GM13976 (cell line): ENCODE measurements at regions not wholly inside any gene's neighbourhood (a gene's known extent, or its start where the extent isn't known, plus 50 kb on each side); places are given as distances from the start of the nearest gene placed in this dataset.
"Not testable (repeated sequence)": the region's sequence is repeated elsewhere in the genome, so short reads cannot be mapped to it uniquely, and the experiment has no call there.

Experiments
- DNase-seq: peaks from one replicate; pipeline ENCODE4 v3.0.0; 2012; ENCODE audit warnings: low spot score
- in situ Hi-C: fragments of 300-500 bp; cut with MboI; formaldehyde crosslinking; loops from one replicate; pipeline ENCODE4 v1.12.0; 2022; ENCODE audit warnings: low sequenced_read_pairs, mixed read lengths, inconsistent platforms; ENCODE audit not compliant: unreplicated experiment
- TF ChIP-seq, protein P1 (sequence below): IDR thresholded peaks from 2 replicates; pipeline ENCODE4 v1.5.1; 2012; ENCODE audit warnings: borderline replicate concordance, mild to moderate bottlenecking; ENCODE audit not compliant: insufficient read depth; ENCODE audit errors: extremely low read depth, missing control alignments, control extremely low read depth

DNA sequence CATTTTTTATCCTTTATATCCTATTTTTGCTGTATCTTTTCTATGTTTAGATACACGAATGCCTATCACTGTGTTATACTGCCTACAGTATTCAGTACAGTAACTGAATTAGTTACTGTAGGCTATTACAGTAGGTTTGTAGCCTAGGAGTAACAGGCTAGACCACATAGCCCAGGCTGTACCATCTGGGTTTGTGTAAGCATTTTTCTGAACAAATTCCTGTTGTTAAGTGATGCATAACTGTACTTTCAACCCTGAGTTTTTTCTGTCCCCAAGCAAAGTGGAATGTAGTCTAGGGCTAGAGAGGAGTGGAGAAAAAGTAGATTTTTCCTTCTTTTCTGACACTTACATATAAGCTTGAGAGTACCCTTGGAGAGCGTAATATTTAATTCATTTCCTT is 282.1 kb downstream of the HS3ST3B1 start:
- TF ChIP-seq, protein P1, sequence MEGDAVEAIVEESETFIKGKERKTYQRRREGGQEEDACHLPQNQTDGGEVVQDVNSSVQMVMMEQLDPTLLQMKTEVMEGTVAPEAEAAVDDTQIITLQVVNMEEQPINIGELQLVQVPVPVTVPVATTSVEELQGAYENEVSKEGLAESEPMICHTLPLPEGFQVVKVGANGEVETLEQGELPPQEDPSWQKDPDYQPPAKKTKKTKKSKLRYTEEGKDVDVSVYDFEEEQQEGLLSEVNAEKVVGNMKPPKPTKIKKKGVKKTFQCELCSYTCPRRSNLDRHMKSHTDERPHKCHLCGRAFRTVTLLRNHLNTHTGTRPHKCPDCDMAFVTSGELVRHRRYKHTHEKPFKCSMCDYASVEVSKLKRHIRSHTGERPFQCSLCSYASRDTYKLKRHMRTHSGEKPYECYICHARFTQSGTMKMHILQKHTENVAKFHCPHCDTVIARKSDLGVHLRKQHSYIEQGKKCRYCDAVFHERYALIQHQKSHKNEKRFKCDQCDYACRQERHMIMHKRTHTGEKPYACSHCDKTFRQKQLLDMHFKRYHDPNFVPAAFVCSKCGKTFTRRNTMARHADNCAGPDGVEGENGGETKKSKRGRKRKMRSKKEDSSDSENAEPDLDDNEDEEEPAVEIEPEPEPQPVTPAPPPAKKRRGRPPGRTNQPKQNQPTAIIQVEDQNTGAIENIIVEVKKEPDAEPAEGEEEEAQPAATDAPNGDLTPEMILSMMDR: no peak
- in situ Hi-C loops: no loop called here
- DNase-seq: no peak

DNA sequence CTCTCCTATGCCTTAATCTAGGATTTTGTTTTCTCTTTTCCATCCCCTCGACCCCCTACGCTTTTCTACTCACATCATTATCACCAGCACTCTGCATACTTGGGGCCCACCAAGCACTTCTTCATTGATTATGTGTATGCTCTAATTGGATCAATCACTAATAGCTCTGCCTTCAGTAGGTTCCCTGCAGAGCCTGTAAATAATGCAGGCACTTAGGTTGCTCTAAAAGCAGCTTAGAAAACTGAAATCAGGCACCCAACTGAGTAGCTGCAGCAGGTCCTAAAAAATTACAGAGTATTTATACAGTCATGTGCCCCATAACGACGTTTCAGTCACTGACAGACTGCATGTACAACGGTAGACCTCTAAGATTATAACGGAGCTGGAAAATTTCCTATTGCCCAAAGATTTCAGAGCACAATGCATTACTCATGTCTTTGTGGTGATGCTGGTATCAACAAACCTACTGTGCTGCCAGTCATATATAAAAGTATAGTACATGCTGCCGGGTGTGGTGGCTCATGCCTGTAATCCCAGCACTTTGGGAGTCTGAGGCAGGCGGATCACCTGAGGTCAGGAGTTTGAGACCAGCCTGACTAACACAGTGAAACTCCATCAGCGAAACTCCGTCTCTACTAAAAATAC is 280.4 kb downstream of the HS3ST3B1 start:
- TF ChIP-seq, protein P1: no peak
- DNase-seq: no peak
- in situ Hi-C loops: no loop called here

DNA sequence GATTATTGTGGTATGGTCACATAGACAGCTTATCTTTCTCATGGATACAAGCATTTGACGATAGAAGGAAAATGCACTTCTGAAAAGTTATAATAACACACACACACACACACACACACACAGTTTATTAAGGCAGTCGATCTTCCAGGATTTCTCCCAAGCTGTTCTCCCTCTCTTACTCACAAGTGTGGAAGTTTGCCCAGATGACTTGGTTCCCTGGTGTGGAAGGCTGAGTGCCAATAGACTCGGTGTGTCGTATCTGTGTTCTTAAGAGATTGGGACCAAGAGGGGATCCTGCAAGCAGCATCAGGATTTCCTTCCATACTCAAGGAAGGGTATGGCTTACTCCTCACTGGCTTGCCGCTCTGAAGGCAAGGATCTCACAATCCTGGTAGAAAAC is 279.6 kb downstream of the HS3ST3B1 start:
- TF ChIP-seq, protein P1: no peak
- DNase-seq: no peak
- in situ Hi-C loops: no loop called here

GRCh38 chr17:14579716-14580115 is 278.8 kb downstream of the HS3ST3B1 start:
- DNase-seq: no peak
- in situ Hi-C loops: no loop called here
- TF ChIP-seq, protein P1: no peak

DNA sequence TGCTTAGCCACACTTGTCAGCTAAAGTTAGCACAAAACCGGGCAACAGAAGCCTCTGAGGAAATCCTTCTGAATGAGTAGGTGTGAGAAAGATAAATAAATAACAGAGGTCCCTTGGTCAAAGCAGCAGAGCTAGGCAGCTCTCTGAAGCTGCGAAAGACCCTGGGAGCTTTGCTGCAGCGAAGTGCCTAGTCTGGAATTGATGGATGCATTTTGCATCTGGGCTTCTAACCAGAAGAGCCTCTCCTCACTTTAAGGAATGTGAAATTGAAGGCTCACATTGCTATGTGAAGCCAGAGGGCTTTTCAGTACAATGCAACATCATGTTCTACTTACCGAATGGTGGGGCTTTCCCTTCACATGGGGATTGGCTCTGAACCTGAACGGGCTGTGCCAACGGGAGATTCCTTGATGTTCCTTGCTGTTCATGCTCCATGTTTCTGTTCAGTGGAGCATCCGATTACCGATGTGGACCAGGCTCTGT is 274.6 kb downstream of the HS3ST3B1 start:
- no peak for DNase-seq
- TF ChIP-seq, protein P1: no peak
- in situ Hi-C loops: no loop called here

- in situ Hi-C loops, DNase-seq: not testable (repeated sequence)
These were observed 259.4 kb downstream of the HS3ST3B1 start for GRCh38 chr17:14560325-14560724.

DNA sequence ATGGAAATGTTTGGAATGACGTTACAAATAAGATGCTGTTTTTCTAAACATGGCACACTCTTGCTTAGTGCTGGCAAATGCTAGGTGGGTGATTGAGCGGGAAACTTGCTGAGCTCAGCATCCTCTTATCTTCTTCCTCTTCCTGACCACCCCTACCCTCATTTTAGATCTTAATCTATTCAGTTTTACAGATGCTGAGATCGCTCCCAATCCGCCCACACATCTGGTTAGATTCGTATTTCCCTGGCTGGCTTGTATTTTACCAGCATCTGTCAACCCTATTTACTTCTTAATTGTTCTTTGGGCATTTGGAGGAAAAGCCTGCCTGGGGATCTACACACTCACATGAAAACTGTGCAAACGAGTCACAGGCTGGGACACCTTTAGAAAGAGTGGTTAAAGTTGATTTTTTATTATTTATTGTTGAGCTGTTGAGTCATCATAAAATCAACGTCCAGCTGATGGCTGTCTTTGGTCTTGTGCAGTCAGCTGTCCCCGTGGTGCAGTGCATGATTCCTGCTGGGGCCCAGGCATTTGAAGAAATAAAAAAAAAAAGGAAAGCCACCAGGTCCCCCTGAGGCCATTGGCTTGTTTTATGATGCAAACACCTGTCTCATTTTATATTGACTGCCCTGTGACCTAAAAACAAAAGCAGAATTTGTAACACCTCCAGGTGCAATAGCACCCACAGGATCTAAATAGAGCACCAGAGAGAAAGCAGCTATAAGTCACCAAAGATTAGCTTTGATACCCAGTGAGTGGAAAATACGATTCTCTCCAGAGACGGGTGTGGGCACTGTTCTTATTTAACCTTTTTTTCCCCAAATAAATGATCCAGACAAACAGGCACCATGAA is 258.6 kb downstream of the HS3ST3B1 start:
- no peak for DNase-seq

More for the DNA sequence above, 258.6 kb downstream of the HS3ST3B1 start:
- TF ChIP-seq, protein P1: no peak
- in situ Hi-C loops: no loop called here
